ENCODE measurements at regions not wholly inside any gene's neighbourhood (a gene's known extent, or its start where the extent isn't known, plus 50 kb on each side); places are given as distances from the start of the nearest gene placed in this dataset.

DNA sequence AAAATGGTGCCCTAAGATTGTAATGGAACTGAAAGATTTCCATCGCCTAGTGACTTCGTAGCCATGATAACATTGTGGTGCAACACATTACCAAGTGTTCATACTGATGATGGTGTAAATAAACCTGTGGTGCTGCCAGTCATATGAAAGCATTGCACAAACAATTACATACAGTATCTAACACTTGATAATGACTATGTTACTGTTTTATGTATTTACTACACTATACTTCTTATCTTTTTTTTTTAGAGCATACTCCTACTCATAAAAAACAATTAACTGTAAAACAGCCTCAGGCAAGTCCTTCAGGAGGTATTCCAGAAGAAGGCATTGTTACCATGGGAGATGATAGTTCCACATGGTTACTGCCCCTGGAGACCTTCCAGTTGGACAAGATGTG lies 152.7 kb upstream of the EDNRA start:
- DNase-seq: no peak

DNA sequence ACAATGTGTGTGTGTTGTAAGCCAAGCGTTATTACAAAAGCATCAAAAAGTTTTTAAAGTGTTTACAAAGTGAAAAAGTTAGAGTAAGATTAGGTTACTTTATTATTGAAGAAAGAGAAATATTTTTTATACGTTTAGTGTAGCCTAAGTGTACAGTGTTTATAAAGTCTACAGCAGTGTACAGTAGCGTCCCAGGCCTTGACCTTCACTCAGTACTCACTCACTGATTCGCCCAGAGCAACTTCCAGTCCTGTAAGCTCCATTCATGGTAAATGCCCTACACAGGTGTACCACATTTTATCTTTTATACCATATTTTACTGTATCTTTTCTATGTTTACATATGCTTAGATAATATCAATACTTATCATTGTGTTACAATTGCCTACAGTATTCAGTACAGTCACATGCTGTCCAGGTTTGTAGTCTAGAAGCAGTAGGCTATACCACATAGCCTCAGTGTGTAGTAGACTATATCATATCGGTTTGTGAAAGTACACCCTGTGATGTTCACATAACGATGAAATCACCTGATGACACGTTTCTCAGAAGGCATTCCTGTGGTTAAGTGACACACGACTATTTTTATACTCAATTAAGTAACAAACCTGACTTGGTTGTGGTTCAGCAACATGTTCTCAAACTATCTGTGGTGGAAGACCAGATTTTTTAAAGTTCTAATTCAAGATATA lies 152.0 kb upstream of the EDNRA start:
- no peak for DNase-seq

DNA sequence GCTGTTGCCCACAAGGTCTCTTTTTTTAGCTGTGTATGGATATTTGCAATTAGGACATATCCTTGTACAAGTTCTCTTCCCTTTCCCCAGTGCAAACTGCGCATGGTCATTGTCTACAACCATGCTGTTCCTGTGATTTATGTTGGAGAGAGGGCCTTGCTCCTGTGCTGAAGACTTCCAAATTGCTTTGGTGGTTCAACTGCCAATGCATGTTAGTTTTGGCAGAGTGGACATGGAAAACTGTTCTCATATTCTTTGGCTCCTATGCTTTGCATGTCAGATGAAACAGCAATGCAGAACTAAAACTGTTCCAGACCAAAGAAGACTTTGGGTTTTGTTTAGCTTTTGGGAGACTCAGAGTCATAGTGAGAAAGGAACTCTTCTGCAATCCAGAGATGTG lies 148.8 kb upstream of the EDNRA start:
- no peak for DNase-seq

DNA sequence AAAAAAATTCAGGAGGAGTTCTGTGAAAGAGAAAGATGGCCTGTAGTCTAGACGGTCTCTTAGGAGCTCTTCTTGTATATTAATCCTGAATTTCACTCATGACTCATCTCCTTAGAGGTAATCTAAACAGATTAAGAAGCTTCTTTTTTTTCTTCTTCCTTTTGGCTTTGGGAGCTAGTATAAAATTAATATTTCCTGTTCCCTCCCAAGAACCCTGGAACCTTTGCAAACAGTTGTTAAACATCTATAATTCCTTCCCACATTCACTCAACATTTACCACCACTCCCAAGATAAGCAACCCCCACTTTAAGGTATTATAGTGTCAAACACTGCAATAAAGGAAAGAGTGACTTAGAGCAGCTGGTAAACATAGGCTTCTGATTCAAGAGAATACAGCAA lies 146.4 kb upstream of the EDNRA start:
- no peak for DNase-seq

DNA sequence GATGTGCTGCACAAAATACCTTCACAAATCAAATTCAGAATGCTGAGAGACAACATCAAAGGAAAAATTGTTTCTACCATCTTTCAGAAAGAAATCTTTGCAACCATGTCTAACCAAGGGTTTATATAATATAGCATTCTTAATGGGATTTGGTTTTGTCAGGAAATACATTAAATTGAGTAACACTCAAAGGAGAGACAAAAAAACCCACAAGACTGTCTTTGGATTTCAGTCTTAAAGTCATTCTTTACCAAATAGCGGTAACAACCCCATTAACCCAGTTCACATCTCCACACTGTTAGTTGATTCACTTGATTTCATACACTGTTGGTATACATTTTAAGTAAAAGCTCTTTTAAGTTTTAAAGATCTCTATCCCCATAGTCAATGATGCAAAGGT lies 145.7 kb upstream of the EDNRA start:
- DNase-seq: no peak

DNA sequence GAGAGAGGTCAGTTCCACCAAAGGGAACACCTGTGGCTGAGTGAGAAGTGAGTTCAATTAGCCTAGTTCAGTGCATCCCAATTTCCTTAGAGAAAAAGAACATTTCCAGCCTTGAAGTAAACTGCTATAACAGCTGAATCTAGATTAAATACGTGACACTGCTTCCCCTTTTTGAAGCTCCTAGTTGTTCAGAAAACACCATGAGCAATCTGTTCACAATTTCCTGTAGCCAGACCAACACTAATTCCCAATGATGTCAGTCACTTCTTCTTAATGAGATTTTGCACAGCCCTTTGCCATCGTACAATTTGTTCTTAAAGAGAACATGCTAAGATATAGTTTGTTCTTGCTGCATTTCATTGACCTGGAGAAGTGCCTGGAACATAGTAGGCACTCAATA lies 144.6 kb upstream of the EDNRA start:
- no peak for DNase-seq

DNA sequence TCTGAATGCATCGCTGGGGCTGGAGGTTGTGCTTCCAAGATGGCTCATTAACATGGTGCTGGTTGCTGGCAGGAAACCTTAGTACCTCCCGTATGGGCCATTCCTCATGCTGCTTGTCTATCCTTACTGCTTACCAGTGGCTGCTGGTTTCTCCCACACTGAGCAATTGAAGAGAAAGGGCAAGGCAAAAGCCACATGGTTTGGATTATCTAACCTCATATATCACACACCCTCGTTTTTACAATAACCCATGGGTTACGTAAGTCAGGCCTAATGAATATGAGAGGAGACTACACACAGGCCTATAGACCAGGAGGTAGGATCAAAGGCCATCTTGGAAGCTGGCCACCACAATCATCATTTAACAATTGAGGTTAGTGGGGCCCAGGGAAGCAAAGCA lies 141.8 kb upstream of the EDNRA start:
- no peak for DNase-seq

DNA sequence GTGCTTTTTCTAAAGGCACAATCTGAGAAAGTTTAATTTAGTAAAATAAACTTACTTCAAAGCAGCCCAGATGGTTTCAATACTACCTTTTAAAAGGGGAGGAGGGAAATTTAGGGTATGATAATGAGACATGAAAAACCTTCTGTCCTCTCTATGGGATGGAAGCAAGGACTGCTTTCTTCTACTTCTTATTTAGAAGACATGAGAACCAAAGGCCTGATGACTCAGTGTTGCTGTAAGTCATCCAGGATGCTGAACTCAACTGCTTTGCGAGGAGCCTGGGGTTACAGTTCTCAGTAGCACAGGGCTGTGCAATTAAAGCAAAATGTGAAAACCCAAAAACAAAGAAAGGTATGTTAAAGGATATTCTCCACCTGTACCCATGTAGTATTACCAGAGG lies 140.8 kb upstream of the EDNRA start:
- DNase-seq: no peak

DNA sequence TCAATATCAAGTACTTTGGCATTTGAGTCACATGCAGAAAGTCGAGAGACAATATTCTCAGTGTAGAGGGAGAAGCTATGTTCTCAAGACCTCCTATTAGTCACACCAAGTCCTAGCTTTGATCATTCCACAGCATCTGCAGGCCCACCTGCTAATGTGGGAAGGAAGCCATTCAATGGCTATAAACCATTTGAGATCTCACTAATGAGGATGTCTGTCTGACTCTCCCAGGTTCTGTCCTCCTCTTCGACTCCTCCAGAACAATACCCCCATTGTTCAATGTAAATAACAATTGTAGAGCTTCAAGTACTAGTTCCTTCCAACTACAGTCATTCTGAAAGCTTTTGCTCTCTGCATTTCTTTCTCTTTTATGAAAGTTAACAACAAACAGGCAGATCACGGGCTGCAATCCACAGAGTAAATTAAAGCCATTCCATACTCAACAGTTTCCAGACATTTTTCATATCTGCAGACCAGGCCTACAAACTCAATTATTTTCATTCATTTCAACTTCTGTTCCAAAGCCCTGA lies 140.2 kb upstream of the EDNRA start:
- DNase-seq: no peak

DNA sequence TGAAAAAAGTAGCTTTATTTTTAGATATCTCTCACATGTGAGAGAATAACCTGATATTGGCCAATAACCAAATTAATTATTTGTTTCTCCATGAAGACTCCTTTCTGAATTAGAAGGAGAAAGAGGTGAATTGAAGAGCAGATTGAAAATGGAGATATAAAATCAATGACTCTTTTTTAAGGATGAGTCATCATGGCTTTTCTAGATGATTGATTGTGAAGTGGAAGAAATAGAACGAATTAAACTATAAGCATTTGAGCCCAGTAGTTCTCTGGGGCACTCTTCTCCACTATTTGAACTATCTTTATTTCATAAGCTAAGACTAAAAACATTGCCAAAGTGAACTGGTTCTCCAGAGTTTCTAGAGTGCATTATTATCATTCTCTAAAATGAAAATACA lies 137.2 kb upstream of the EDNRA start:
- DNase-seq: no peak

DNA sequence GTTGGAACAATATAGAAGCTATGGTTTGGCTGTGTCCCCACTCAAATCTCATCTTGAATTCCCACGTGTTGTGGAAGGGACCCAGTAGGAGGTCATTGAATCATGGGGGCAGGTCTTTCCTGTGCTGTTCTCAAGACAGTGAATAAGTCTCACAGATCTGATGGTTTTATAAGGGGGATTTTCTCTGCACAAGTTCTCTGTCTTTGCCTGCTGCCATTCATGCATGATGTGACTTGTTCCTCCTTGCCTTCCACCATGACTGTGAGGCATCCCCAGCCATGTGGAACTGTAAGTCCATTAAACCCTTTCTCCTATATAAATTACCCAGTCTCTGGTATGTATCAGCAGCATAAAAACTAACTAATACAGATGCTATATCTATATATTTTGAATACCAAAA lies 135.2 kb upstream of the EDNRA start:
- DNase-seq: no peak

DNA sequence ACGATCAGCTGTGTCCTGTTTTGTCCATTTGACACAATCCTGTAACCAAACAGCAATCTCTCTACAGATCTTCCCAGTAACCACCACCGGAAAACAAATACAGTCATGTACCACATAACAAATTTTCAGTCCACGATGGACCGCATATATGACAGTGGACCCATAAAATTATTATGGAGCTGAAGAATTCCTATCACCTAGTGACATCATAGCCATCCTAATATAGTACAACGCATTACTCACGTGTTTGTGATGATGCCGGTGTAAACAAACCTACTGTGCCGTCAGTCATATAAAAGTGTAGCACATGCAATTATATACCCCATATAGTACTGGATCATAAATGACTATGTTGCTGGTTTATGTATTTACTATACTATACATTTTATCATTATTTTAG lies 133.7 kb upstream of the EDNRA start:
- DNase-seq: no peak

DNA sequence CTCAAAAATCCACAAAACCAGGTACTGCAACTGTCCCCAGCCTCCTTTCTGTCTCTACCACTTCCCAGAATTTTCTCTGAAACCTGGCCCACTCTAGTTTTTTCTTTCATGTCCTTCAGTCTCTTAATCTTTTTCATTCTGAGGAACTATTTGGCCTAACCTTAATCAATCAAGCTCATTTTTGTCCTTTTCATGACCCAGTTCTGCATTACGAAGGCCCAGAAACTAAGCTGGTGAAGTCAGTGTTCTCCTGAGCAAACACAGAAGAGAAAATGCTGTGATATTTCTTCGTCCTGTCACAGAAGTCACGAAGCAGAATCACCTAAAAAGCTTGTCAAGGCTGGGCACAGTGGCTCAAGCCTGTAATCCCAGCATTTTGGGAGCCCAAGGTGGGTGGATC lies 131.7 kb upstream of the EDNRA start:
- DNase-seq: no peak

DNA sequence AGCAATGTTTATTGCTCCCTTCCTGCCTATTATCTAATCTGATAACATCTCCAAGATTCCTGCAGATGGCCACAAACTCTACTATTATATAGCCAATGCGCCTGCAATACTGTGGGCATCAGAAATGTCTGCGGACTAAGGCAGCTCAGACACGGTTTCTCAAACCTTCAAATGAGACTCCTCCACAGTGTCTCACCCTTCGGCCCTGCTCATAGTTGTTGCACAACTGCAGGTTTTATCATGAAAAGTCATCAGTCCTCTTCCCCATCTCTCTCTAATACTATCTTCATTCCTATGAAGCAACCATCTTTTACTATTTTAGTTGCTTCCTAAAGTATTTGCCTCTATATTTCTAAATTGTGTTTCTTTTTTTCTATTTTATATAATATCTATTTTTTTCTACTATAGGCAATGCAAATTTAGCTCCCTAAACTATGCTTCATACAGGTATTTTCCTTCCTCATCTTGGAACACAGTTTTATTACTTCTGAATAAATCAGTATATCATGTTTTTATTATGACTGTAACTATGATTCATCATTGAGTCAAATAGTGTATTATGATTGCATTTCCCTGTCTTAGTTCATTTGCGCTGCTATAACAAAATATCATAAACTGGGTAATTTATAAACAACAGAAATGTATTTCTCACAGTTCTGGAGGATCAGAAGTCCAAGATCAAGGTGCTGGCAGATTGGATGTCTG lies 129.7 kb upstream of the EDNRA start:
- DNase-seq: no peak

DNA sequence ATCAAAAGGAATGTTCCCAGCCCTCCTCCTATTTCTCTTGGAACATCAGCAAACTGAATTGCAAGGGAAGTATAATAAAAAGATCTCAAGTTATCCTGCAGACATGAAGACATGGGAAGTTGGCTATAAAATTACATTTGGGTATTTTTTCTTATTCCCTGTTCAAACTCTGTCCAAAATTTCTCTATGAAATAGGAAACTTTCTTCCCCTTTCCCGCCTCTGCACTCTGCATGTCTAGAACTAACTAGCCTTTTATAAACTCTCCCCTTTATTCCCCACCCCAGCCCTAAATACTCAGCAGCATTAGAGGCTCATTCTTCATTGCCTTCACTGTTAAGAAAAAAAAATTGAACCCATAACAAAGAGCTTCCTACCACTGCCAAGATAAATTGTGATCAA lies 126.7 kb upstream of the EDNRA start:
- DNase-seq: no peak

DNA sequence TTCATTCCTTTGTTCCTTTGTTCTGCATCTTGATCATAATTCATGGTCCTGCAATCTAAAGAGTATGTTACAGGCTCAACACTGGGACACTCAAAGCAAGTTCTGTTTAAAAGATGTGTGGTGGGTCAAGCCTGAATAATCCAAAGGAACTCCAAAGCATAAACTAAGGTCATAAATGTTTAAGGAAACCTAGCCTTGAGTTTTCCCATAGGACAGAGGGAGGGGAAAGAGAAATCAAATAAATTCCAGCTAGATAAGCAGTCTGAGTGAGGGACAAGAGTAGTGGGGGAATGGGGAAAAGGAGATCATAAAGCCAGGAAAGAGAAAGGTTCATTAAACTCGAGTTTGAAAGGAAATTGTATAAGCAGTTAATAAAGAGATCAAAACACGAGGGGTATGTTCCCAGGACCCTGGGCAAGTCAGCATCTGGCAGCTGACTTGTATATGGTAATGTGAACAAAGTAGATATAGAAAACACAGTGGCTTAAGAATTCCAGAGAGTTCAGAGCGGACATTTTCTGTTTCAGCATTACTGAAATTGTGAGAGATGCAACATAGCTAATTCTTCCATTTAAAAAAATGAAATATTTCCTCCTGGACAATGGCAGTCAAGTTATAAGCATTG lies 125.8 kb upstream of the EDNRA start:
- DNase-seq: no peak

DNA sequence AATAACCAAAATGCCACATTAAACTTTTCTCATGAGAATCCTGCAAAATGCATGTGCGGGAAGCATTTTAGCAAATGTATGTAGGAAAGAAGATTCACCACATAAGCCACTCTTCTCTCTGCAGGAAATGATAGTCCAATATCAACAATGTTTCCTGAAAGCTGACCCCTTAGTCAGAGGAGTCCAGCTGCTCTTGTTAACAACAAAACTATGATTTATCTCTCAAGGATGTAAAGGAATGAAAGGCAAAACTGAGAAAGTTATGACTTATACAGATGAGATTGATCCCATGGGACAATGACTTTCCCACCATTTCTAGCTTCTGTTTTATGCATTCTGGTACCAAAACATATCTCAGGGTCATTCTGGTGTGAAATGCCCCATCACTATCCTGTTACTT lies 125.0 kb upstream of the EDNRA start:
- no peak for DNase-seq

DNA sequence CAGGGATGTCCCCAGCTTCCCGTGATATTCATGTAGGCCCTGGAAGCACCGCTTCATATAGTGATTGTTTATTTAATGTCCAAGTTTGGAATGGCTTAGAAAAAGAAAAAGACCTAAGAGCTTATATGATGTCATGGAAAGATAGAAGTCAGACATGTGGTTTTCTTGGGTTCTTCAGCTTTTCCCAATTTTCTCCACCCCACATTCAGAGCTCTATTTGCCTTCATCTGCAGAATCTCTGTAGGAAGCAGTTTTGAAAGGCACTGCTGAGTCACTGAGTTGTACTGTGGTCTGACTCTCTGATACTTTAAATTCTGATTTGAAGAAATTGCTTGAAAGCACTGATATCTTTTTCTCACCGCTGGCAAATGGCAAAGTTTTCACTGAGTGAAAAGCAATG lies 120.6 kb upstream of the EDNRA start:
- DNase-seq: no peak

DNA sequence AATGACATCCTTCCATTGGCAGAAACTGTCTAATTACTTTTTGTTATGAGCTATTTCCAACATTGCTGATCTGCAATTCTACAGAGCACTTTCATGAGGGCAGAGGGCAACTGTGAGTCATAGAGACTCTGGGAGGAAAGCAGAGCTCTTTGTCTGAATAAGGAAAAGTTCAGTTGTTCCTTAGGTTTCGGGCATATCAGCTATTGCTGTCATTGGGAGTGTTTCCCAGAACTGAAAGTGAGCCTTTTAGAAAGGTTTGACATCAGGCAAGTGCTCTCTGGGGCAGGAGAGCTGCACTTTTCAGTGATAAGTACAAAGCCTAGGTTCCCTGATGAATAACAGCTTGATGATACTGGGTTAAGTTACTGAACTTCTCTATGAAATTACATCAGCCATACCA lies 119.2 kb upstream of the EDNRA start:
- DNase-seq: no peak

DNA sequence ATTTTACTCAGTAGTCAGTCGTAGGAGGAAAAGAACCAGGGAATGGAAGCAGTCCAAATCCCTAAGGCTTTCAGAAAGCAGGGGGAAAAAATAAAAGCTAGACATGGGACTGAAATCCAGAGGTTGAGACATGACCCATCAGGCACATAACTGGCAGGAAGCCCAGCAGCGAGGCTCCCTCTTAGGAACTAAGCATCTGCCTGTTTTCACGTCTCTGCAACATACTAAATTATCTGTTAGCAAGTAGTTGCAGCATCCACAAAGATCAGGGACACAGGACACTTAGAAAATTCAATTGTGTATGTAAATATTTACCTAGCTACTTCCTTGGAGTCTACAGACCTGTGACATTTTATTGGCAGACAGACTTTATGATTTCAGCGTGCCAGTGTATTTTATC lies 118.0 kb upstream of the EDNRA start:
- DNase-seq: no peak

DNA sequence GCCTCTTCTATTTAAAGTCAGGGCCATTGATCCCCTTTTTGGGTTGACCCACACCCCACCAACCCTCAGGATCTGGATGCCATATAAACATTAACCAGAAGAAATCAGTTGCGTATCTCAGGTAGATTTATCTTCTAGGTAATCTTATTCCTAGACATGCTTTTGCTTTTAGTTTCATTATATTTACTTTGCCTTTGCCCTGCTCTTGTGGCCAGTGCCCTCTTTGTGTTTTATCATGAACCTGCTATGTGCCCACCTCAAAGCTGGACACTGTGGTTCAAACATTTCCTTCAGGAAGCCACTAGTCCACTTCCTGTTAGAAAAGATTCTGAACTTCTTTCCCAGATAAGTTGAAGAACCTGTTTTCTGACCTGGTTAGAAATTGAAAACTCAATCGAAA lies 117.4 kb upstream of the EDNRA start:
- DNase-seq: no peak

DNA sequence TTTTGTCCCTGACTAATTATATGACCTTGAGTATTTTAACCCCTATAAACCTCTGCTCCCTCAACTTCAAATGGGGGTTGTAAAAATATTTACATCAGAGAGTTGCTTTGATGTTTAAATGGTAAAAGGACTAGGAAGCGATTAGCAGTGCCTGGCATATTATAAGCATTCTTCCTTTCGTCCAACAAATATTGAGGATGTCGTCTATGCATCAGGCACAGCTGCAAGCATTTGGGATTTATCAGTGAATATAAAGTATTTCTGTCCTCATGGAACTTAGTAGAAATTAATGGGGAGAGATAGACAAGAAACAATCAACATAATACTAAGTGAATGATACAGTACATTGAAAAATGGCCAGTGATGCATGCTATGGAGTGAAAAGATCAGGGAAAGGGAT lies 115.5 kb upstream of the EDNRA start:
- DNase-seq: no peak

DNA sequence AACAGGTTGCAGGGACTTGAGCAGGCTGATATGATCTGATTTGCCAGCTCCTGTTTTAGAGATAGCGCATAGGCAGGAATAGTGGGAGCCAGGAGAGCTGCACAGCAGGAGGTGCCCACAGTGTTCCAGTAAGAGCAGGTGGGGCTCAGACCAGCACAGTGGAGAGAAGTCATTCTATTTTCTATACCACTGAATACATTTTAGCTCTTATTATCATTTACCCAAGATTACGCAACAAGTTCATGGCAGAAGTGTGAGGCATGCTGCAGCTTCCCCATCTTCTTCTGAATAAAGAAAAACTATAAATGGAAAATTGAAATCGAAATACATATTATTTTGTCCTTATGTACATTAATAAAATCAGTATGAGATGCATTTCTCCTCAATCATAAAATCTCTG lies 114.7 kb upstream of the EDNRA start:
- DNase-seq: no peak

DNA sequence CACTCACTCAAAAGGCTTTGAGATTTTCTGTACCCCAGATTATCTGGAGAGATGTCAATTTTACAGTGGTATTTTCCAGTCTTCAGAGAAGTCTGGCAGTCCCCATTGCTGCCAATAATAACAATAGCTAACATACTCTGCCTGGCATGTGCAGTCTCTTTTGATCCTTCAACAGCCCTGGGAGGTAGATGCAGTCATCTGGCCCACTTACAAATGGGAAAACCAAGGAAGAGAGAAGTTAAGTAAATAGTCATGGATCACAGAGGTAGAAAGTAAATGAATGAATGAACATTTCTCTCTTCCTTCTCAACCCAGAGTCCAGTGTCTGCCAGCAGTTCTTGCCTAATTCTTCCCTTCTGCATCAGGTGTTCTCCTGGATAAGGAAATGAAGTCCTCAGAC lies 113.0 kb upstream of the EDNRA start:
- no peak for DNase-seq

DNA sequence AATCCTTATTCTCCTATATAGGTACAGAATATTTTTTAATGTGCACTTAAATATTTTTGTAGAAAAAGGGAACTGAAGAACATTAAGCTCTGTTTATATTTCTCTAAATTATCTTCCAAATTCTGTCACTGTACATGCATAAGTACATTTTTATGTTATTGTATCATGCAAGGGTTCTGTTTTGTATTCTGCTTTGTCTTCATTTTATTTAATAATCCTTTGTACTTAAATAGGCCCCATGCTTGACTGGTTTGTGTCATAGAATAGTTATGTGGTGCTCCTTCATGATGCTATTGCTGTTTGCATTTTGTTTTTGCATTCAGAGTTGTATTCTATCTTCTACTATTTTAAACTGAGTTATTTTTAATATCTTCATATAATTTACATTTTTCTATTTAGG lies 111.9 kb upstream of the EDNRA start:
- DNase-seq: no peak

Data from NCI-H2029 treated with DMSO at 0.1 percent for 48 hours (cell line).